Panc1 (cell line): ENCODE measurements at regions not wholly inside any gene's neighbourhood (a gene's known extent, or its start where the extent isn't known, plus 50 kb on each side); places are given as distances from the start of the nearest gene placed in this dataset.

ENCODE experiments used
- ATAC-seq: fragments of 200-7000 bp; cut with Tn5 transposase; 2 replicates; pipeline ENCODE4 v1.9.1; 2020; ENCODE audit warnings: mild to moderate bottlenecking, moderate library complexity
- BruUV-seq: library from RNA; stranded (reverse); fragments of 400-500 nt; replicated peaks from 2 replicates; lab custom pipeline; 2021; lab: Mats Ljungman, UMichigan
- CTCF ChIA-PET: fragments of 300-600 bp; sonication (Branson Sonifier 250); formaldehyde crosslinking; loops from one replicate; lab custom pipeline; 2022; ENCODE audit warnings: antibody characterized with exemption; lab: Charles Lee
- POLR2A ChIA-PET: fragments of 300-600 bp; sonication (Branson Sonifier 250); formaldehyde crosslinking; loops from one replicate; lab custom pipeline; 2022; ENCODE audit warnings: antibody characterized with exemption; lab: Charles Lee
- DNase-seq: peaks from one replicate; pipeline ENCODE4 v3.0.0-alpha.2; 2010; ENCODE audit warnings: low read depth, low spot score
- H3K27ac ChIP-seq: 2 replicates; pipeline ENCODE4 v1.5.1; 2011; ENCODE audit warnings: mild to moderate bottlenecking, low read length, inconsistent platforms
- H3K27me3 ChIP-seq: fragments of 200-500 bp; sonication (Bioruptor generic); 2 replicates; pipeline ENCODE4 v1.6.0; 2014; ENCODE audit warnings: low read length, inconsistent platforms; ENCODE audit not compliant: control insufficient read depth, insufficient read depth
- H3K36me3 ChIP-seq: fragments of 200-500 bp; sonication (Bioruptor generic); 2 replicates; pipeline ENCODE4 v1.5.1; 2014; ENCODE audit warnings: inconsistent platforms, mild to moderate bottlenecking, low read length, moderate library complexity; ENCODE audit not compliant: control insufficient read depth, insufficient read depth
- H3K4me1 ChIP-seq: 2 replicates; pipeline ENCODE4 v1.5.1; 2011; ENCODE audit warnings: inconsistent platforms, mild to moderate bottlenecking, low read length, moderate library complexity; ENCODE audit not compliant: control insufficient read depth, insufficient read depth
- H3K4me3 ChIP-seq, 2 experiments: 2 replicates each; pipeline ENCODE4 v1.5.1; 2011 to 2012; ENCODE audit warnings: low read depth in 2 of 2, low read length in 2 of 2, mild to moderate bottlenecking in 2 of 2, inconsistent platforms in 1 of 2, moderate library complexity in 1 of 2
- H3K9me3 ChIP-seq: fragments of 200-500 bp; sonication (Bioruptor generic); 2 replicates; pipeline ENCODE4 v1.5.1; 2014; ENCODE audit warnings: low read depth, mild to moderate bottlenecking, inconsistent platforms, low read length, moderate library complexity; ENCODE audit not compliant: control insufficient read depth, insufficient read depth
- POLR2AphosphoS5 ChIP-seq: IDR thresholded peaks from 2 replicates; pipeline ENCODE4 v1.6.1; 2012; ENCODE audit warnings: mild to moderate bottlenecking, low read depth, low read length, moderate library complexity
- SIN3A ChIP-seq: IDR thresholded peaks from 2 replicates; pipeline ENCODE4 v1.6.1; 2012; ENCODE audit warnings: low read depth, mild to moderate bottlenecking, low read length, moderate library complexity, borderline replicate concordance; ENCODE audit not compliant: insufficient read depth
- TCF7L2 ChIP-seq: IDR thresholded peaks from 2 replicates; pipeline ENCODE4 v1.6.1; 2011; ENCODE audit warnings: mild to moderate bottlenecking, low read depth, low read length, inconsistent platforms
- in situ Hi-C: cut with HindIII; loops from 2 replicates; pipeline ENCODE4 v1.10.0; 2016; ENCODE audit warnings: low sequenced_read_pairs, low pct_unique_long_range_greater_than_20kb
- intact Hi-C: fragments of 100-400 bp; cut with micrococcal nuclease; formaldehyde crosslinking; loops from one replicate; pipeline ENCODE4 v1.10.0; 2022; ENCODE audit not compliant: unreplicated experiment
- TF ChIP-seq, protein P1 (sequence below), 2 experiments: IDR thresholded peaks; 2 replicates each; pipeline ENCODE4 v1.6.1; 2011 to 2012; ENCODE audit warnings: low read depth in 2 of 2, control low read depth in 1 of 2, low read length in 1 of 2, mild to moderate bottlenecking in 1 of 2, moderate library complexity in 1 of 2; ENCODE audit not compliant: insufficient read depth in 1 of 2
- TF ChIP-seq, protein P2 (sequence below): fragments of 450-650 bp; IDR thresholded peaks from 2 replicates; pipeline ENCODE4 v1.5.1; 2017; ENCODE audit warnings: mild to moderate bottlenecking

DNA sequence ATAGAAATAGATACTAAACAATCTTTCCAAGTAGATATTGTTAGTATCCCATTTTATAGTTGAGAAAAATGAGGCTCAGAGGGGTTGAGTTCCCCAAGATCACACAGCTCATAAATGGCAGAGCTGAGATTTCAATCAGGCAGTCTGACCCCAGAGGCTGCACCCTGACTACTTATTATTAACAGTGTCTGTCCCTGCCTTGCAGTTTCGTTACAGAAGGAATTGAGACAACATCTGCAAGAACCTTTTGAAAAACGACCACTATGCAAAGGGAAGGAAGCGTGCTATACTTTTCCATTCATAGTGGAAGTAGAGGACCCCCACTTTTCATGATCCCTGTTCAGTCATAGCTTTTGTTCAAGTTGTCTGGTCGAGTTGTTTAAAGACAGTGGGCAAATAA is 53.2 kb upstream of the SEC11C start:
- ChIA-PET POLR2A (no interaction called here), CTCF (no interaction called here)
- Histone ChIP-seq H3K4me1 (no peaks in the 10 kb centered on the region), H3K4me3 (no peak overlapping the region), H3K9me3 (no peaks in the 10 kb centered on the region), H3K27ac (no peak overlapping the region), H3K27me3 (no peaks in the 10 kb centered on the region), H3K36me3 (no peaks in the 10 kb centered on the region)
- ATAC-seq = no peak
- no peak for TF ChIP-seq TCF7L2
- no peak for TF ChIP-seq POLR2AphosphoS5
- TF ChIP-seq, protein P1, sequence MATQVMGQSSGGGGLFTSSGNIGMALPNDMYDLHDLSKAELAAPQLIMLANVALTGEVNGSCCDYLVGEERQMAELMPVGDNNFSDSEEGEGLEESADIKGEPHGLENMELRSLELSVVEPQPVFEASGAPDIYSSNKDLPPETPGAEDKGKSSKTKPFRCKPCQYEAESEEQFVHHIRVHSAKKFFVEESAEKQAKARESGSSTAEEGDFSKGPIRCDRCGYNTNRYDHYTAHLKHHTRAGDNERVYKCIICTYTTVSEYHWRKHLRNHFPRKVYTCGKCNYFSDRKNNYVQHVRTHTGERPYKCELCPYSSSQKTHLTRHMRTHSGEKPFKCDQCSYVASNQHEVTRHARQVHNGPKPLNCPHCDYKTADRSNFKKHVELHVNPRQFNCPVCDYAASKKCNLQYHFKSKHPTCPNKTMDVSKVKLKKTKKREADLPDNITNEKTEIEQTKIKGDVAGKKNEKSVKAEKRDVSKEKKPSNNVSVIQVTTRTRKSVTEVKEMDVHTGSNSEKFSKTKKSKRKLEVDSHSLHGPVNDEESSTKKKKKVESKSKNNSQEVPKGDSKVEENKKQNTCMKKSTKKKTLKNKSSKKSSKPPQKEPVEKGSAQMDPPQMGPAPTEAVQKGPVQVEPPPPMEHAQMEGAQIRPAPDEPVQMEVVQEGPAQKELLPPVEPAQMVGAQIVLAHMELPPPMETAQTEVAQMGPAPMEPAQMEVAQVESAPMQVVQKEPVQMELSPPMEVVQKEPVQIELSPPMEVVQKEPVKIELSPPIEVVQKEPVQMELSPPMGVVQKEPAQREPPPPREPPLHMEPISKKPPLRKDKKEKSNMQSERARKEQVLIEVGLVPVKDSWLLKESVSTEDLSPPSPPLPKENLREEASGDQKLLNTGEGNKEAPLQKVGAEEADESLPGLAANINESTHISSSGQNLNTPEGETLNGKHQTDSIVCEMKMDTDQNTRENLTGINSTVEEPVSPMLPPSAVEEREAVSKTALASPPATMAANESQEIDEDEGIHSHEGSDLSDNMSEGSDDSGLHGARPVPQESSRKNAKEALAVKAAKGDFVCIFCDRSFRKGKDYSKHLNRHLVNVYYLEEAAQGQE (IDR thresholded peaks at IDR 0.05; ENCODE audit: insufficient read depth in 1 of 2, low read depth in 2 of 2, low read length in 1 of 2) = no peak
- TF ChIP-seq, protein P2, sequence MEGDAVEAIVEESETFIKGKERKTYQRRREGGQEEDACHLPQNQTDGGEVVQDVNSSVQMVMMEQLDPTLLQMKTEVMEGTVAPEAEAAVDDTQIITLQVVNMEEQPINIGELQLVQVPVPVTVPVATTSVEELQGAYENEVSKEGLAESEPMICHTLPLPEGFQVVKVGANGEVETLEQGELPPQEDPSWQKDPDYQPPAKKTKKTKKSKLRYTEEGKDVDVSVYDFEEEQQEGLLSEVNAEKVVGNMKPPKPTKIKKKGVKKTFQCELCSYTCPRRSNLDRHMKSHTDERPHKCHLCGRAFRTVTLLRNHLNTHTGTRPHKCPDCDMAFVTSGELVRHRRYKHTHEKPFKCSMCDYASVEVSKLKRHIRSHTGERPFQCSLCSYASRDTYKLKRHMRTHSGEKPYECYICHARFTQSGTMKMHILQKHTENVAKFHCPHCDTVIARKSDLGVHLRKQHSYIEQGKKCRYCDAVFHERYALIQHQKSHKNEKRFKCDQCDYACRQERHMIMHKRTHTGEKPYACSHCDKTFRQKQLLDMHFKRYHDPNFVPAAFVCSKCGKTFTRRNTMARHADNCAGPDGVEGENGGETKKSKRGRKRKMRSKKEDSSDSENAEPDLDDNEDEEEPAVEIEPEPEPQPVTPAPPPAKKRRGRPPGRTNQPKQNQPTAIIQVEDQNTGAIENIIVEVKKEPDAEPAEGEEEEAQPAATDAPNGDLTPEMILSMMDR = no peak
- TF ChIP-seq SIN3A = no peak
- no TSS peak for BruUV-seq
- intact Hi-C loops (no loop called here), in situ Hi-C loops (no loop called here)
- DNase-seq = no peak

DNA sequence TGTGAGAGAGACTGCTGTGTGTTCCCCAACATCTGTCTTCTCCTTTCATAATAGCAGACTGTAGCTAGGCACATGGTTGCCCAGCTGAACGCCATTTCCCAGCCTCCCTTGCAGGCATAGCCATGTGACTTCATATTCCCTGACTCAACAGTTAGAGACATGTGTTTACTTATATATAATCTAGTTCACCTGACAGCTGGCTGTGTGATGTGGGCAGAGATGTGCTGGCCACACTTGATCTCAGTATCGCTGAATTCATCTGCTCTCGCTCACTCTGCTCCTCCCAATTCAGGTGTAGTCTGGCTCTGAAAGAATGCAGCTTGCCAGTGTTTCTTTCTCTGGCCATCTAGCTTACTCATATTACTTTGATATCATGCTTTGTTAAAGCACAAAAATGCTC is 52.3 kb upstream of the SEC11C start:
- in situ Hi-C loops = no loop called here
- ChIA-PET CTCF (interaction anchor here (0.5 kb wide), 1 partner anchor 313 kb away, joined by 5 read pairs; no protein-coding TSS in a partner anchor), POLR2A (no interaction called here)
- BruUV-seq = no TSS peak
- ATAC-seq (no peak), DNase-seq (no peak)
- Histone ChIP-seq H3K4me1 (no peaks in the 10 kb centered on the region), H3K4me3 (no peak overlapping the region), H3K36me3 (no peaks in the 10 kb centered on the region), H3K9me3 (no peaks in the 10 kb centered on the region), H3K27ac (no peak overlapping the region), H3K27me3 (no peaks in the 10 kb centered on the region)
- intact Hi-C loops = no loop called here
- TF ChIP-seq POLR2AphosphoS5 = no peak
- TF ChIP-seq, protein P1 (IDR thresholded peaks at IDR 0.05; ENCODE audit: insufficient read depth in 1 of 2, low read depth in 2 of 2, low read length in 1 of 2) = no peak
- TF ChIP-seq SIN3A = no peak
- TF ChIP-seq TCF7L2 = no peak
- TF ChIP-seq, protein P2 = no peak
